Upper lobe of left lung (tissue), 4 donors: ENCODE measurements at regions not wholly inside any gene's neighbourhood (a gene's known extent, or its start where the extent isn't known, plus 50 kb on each side); places are given as distances from the start of the nearest gene placed in this dataset.

Source experiments
- POLR2A ChIP-seq, 4 donors: fragments of 450-650 bp; IDR thresholded peaks; one replicate each; pipeline ENCODE4 v1.5.1; 2016 to 2017; ENCODE audit warnings: antibody characterized with exemption in 4 of 4, mild to moderate bottlenecking in 2 of 4
- TF ChIP-seq, protein P1 (sequence below), 6 experiments: fragments of 450-650 bp in 4 of 6; fragments of 200-600 bp in 2 of 6; sonication (generic) in 2 of 6; IDR thresholded peaks; one replicate each; pipeline ENCODE4 v1.5.1; 2016 to 2019; ENCODE audit warnings: antibody characterized with exemption in 6 of 6

DNA sequence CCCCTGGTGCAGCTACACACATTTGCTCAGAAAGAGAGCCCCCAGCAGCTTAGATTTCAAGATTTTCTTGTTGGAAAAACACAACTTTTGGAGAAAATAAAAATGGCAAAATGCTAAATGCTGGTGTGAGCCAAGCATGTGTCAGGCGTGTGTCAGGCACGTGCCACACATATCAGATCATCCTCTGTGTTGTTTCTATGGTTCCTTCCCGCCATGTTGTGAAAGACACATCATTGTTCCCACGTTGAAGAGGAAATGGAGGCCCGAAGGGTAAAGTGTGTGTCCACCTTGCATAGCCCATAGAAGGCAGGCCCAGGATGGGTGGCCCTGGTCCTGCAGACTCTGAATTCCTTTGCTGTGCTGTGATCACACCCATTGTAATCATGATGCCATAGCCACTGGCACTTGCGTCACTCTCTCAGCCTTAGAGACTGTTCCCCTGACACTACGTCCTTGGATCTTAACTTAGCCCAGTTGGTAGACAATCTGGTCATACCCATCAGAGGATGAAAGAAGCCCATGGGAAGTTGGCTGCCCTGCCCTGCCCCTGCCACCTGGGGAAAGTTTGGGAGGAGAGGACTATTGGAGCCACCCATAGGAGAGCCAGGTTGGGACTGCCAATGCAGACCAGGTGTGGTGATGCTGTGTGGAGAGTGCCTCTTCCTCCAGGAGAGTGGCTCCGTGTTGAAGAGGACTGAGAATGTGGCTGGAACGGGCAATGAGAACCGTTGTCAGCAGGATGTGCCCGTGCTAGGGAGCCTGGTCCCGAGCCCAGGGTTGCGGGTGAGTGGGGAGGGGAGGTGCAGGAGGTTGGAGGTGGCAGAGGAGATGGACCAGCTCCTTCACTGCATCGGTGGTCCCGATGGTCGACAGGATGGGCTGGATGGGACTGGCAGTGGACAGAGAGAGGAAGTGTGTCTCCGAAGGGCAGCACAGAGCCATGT, 65.6 kb upstream of the IGFBP3 start:
- TF ChIP-seq, protein P1, sequence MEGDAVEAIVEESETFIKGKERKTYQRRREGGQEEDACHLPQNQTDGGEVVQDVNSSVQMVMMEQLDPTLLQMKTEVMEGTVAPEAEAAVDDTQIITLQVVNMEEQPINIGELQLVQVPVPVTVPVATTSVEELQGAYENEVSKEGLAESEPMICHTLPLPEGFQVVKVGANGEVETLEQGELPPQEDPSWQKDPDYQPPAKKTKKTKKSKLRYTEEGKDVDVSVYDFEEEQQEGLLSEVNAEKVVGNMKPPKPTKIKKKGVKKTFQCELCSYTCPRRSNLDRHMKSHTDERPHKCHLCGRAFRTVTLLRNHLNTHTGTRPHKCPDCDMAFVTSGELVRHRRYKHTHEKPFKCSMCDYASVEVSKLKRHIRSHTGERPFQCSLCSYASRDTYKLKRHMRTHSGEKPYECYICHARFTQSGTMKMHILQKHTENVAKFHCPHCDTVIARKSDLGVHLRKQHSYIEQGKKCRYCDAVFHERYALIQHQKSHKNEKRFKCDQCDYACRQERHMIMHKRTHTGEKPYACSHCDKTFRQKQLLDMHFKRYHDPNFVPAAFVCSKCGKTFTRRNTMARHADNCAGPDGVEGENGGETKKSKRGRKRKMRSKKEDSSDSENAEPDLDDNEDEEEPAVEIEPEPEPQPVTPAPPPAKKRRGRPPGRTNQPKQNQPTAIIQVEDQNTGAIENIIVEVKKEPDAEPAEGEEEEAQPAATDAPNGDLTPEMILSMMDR (IDR thresholded peaks at IDR 0.05) = no peak
- no peak for TF ChIP-seq POLR2A (IDR thresholded peaks at IDR 0.05)
